HAP-1 (cell line): ENCODE measurements at regions not wholly inside any gene's neighbourhood (a gene's known extent, or its start where the extent isn't known, plus 50 kb on each side); places are given as distances from the start of the nearest gene placed in this dataset.
"Not testable (repeated sequence)": the region's sequence is repeated elsewhere in the genome, so short reads cannot be mapped to it uniquely, and the experiment has no call there.

ENCODE experiments used
- DNase-seq, 2 experiments: peaks; one replicate each; pipeline ENCODE4 v3.0.0-alpha.2; 2016 to 2020; ENCODE audit warnings: low spot score in 2 of 2
- H3K27me3 ChIP-seq: fragments of 250-450 bp; sonication (Bioruptor Pico); 2 replicates; pipeline ENCODE4 v1.5.1; 2020; ENCODE audit warnings: low read depth, mild to moderate bottlenecking, moderate library complexity
- H3K36me3 ChIP-seq: fragments of 250-450 bp; sonication (Bioruptor Pico); replicated peaks from 2 replicates; pipeline ENCODE4 v1.5.1; 2020; ENCODE audit warnings: mild to moderate bottlenecking
- H3K4me1 ChIP-seq: fragments of 250-450 bp; sonication (Bioruptor Pico); 2 replicates; pipeline ENCODE4 v1.5.1; 2020; ENCODE audit warnings: mild to moderate bottlenecking
- H3K4me3 ChIP-seq: fragments of 250-450 bp; sonication (Bioruptor Pico); 2 replicates; pipeline ENCODE4 v1.5.1; 2020; ENCODE audit warnings: mild to moderate bottlenecking, moderate library complexity
- H3K9me3 ChIP-seq: fragments of 250-450 bp; sonication (Bioruptor Pico); 2 replicates; pipeline ENCODE4 v1.5.1; 2020; ENCODE audit warnings: mild to moderate bottlenecking, moderate library complexity
- in situ Hi-C: fragments of 300-500 bp; cut with MboI; formaldehyde crosslinking; loops from 3 replicates; pipeline ENCODE4 v1.14.3; 2020; ENCODE audit warnings: low sequenced_read_pairs, inconsistent platforms, mixed read lengths

DNA sequence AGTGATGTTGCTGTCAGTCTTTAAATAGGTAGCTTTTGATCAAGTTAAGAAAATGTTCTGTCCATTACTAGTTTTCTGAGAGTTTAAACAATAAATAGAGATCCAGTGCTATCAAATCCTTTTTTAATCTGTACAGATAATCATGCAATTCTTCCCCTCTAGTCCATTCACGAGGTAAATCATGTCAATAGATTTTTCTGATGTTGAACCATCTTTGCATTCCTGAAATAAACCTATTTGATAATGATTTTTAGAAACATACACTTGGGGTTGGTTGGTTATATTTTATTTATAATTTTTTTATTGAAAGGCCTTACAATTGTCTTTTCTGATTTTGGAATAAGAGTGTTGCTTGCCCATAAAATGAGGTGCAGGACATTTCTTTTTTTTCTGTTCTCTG, 95.0 kb downstream of the FAM53A start:
- H3K27me3 ChIP-seq, result peaks cover 13% of the 10 kb centered on the region
- in situ Hi-C loops, result no loop called here
- no peak for DNase-seq

GRCh38 chr4:1588306-1588705, 95.8 kb downstream of the FAM53A start:
- no peak overlapping the region for H3K4me3 ChIP-seq
- no peaks in the 10 kb centered on the region for H3K4me1 ChIP-seq
- no peak for DNase-seq
- H3K9me3 ChIP-seq, result peaks cover 12% of the 10 kb centered on the region
- peaks cover 13% of the 10 kb centered on the region for H3K27me3 ChIP-seq
- in situ Hi-C loops, result no loop called here
- no peaks in the 10 kb centered on the region for H3K36me3 ChIP-seq

More for the DNA sequence above, 95.0 kb downstream of the FAM53A start:
- H3K4me1 ChIP-seq, result no peaks in the 10 kb centered on the region
- no peak overlapping the region for H3K4me3 ChIP-seq
- peaks cover 12% of the 10 kb centered on the region for H3K9me3 ChIP-seq
- no peaks in the 10 kb centered on the region for H3K36me3 ChIP-seq

DNA sequence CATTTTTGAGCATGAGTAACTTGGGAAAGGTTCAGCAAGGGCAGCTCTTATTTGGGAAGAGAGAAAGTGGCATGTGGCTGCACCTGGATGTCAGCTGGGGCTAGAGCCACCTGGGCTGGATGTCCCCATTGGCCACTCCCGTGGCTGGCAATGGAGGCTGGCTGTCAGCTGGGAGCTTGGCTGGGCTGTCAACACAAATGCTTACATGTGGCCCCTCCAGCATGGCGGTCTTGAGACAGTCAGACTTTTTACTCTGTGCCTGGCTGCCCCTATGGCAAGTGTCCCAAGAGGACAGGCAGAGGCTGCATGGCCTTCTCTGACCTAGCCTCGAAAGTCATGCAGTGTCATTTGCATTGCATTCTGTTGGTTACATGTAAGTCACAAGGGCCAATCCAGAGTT, 99.6 kb downstream of the FAM53A start:
- peaks cover 8% of the 10 kb centered on the region for H3K9me3 ChIP-seq
- peaks cover 13% of the 10 kb centered on the region for H3K27me3 ChIP-seq
- peaks cover 7% of the 10 kb centered on the region for H3K4me1 ChIP-seq
- no peak for DNase-seq
- in situ Hi-C loops, result no loop called here
- no peak overlapping the region for H3K4me3 ChIP-seq
- no peaks in the 10 kb centered on the region for H3K36me3 ChIP-seq

GRCh38 chr4:1583859-1584258, 100.3 kb downstream of the FAM53A start:
- H3K9me3 ChIP-seq, result 0 out of 2 replicates have a peak, but pooled peaks cover 2% of the 10 kb centered on the region
- in situ Hi-C loops, result no loop called here
- H3K27me3 ChIP-seq, result peaks cover 13% of the 10 kb centered on the region
- peaks cover 7% of the 10 kb centered on the region for H3K4me1 ChIP-seq
- no peak overlapping the region for H3K4me3 ChIP-seq
- no peaks in the 10 kb centered on the region for H3K36me3 ChIP-seq
- DNase-seq, result no peak

DNA sequence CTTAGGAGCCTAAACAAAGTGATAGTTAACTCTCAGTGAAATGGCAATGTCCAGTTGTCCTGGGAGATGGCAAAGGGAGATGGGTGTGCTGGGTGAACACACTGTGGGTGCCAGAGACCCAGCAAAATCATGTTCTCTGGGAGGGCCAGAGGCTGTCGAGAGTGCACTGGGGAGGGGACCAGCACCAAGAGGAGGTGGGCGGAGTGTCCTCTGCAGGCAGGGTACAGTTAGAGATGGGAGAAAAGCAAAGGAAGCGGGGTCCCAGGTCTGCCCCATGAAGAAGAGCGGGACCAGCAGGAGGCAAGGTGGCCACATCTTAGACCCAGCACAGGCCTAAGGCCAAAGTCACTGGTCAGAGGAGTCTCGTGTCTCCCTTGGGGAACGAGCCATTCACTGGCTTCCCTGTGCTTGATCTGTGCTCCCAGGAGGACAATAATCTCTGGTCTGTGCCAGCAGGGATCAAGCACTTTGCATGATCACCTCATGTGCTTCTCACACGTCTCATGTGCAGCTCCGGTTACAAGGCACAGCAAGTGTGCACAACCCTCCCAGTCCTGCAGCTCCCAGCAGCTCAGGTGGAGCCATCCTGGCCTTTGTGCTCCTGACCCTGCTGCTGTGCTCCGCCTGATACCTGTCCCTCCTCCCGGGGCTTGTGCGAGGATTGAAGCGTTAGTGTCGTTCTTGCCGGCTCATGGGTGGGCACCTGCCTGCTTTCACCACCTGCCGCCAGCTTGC, 100.9 kb downstream of the FAM53A start:
- in situ Hi-C loops, result no loop called here
- Histone ChIP-seq H3K36me3 (no peaks in the 10 kb centered on the region), H3K27me3 (peaks cover 13% of the 10 kb centered on the region), H3K4me3 (no peak overlapping the region), H3K4me1 (peaks cover 7% of the 10 kb centered on the region), H3K9me3 (no peaks in the 10 kb centered on the region)
- DNase-seq, result no peak

DNA sequence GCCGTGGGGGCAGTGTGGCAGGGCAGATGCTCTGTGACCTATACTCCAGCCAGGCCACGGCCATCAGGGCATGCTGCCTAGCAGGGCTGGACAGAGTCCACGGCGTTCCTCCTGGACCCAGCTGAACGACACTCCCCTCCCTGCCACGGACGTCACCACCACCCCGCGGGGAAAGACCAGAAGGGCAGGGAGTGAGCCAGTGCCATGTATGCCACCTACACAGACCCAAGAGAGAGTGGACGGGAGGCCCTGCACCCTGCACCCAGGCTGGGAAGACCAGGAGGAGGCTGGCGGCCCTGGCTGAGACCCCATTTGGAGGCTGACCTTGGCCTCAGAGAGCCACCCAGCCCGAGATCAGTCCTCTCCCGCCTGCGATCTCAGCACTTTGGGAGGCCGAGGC, 101.9 kb downstream of the FAM53A start:
- H3K36me3 ChIP-seq, result no peaks in the 10 kb centered on the region
- no peak overlapping the region for H3K4me3 ChIP-seq
- no peaks in the 10 kb centered on the region for H3K9me3 ChIP-seq
- peaks cover 5% of the 10 kb centered on the region; the same call in 1 of the 2 replicates for H3K27me3 ChIP-seq
- DNase-seq, result no peak
- in situ Hi-C loops, result no loop called here
- peaks cover 7% of the 10 kb centered on the region for H3K4me1 ChIP-seq

DNA sequence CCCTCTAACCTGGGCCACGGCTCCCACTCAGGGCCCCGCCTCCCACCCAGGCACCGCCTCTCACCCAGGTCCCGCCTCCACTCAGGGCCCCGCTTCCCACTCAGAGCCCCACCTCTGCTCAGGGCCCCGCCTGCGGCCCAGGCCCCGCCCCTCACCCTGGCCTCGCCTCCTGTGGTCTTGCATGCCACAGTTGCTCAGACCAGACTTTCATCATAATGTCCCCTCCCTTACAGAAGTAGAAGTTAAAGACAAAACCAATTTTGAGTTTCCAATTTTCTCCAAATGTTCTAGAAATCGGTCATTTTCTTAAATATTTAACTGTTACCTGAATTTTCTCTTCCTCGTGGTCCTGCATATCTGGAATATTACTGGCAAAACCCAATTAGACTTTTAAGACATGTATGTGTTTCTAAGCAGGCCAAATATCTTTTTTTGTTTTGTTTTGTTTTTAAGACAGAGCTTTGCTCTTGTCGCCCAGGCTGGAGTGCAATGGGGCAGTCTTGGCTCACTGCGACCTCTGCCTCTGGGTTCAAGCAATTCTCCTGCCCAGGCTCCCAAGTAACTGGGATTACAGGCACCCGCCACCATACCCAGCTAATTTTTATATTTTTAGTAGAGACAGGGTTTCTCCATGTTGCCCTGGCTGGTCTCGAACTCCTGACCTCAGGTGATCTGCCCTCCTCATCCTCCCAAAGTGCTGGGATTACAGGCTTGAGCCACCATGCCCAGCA, 102.8 kb downstream of the FAM53A start:
- H3K36me3 ChIP-seq, H3K27me3 ChIP-seq, H3K4me1 ChIP-seq, H3K9me3 ChIP-seq, in situ Hi-C loops, H3K4me3 ChIP-seq: not testable (repeated sequence)
- DNase-seq, result peak; percentile 42 to 95

DNA sequence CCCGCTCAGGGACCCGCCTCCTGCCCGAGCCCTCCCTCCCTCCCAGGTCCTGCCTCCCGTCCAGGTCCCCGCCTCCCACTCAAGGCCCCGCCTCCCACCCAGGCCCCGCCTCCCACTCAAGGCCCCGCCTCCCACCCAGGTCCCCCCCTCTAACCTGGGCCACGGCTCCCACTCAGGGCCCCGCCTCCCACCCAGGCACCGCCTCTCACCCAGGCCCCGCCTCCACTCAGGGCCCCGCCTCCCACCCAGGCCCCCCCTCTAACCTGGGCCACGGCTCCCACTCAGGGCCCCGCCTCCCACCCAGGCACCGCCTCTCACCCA, 103.5 kb downstream of the FAM53A start:
- in situ Hi-C loops, H3K4me3 ChIP-seq, H3K36me3 ChIP-seq, DNase-seq, H3K4me1 ChIP-seq, H3K9me3 ChIP-seq, H3K27me3 ChIP-seq: not testable (repeated sequence)

DNA sequence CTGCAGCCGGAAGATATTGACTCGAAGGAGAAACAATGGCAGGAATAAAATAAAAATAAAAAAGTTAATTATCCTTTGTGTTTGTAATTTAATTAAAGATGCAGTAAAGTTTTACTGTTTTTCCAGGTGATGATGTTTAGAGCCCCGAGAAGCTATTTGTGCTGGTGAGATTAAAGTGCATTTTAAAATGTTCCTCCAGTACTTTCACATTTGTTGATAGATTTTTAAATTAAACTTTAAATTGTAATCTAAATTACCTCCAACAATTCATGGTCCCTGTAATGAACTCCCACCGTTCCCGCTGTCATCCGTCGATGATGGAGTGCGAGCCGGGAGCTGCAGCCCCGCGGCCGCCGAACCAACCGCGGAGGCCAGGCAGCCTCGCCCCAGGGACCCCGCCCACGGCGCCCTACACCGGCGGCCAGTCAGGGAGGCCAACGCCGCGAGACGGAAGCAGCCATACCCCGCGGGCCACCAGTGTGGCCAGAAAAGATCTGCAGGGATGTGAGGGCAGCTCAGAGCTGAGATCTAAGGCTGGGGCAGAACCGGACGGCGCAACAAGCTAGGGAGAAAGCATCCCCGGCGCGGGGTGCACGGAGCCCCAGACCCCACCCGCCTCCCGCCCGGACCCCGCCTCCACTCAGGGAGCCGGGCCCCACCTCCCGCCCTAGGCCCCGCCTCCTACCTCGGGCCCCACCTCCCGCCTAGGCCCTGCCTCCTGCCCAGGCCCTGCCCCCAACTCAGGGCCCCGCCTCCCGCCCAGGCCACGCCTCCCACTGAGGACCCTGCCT, 104.0 kb downstream of the FAM53A start:
- H3K9me3 ChIP-seq, result no peaks in the 10 kb centered on the region
- in situ Hi-C loops, result no loop called here
- no peaks in the 10 kb centered on the region for H3K27me3 ChIP-seq
- H3K36me3 ChIP-seq, result no peaks in the 10 kb centered on the region
- DNase-seq, result peak; percentile 60 to 96
- peak overlapping the region; percentile 46 for H3K4me3 ChIP-seq
- peaks cover 7% of the 10 kb centered on the region for H3K4me1 ChIP-seq

DNA sequence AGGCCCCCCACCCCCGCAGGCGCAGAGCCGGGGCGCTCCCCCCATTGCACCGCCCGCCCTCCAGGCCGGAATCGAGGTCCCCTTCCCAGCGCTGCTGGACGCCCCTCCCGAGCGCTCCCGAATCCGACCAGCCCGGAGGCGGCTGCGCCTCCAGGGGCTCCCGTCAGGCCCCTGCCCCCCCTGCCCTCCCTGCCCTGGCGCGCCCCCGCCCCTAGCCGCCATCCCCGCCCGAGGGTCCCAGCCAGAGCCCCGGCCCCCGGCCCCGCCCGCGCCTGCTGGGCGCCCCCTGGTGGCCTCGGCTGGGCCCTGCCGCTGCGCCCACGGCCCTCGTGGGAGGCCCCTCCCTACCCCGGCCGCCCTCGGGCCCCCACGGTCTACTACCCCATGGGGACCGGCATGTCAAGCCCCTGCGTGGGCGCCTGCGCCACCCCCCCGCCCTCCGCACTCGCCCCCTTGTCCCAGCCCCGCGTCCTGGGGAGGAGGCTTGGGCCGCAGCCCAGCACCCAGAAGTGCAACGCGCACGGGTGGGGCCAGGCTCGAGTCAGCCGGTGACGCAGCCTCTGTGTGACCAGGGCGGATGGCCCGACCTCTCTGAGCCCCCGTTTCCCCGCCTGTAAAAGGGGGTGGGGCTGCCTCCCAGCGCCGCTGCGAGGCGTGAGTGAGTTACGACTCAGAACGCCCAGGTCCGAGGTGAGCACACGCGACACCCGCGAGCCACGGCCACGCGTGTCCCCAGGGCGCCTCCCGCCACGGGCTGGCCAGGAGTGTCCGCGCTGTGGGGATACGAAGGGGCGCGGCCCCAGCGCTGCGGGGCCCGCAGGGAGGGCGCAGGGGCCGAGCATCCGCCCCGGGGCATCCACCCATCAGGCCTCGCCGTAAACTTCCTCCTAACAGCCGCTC, 104.9 kb downstream of the FAM53A start:
- DNase-seq, result peak in 1 of 2 experiments; percentile 70
- Histone ChIP-seq H3K4me1 (peaks cover 7% of the 10 kb centered on the region), H3K9me3 (no peaks in the 10 kb centered on the region), H3K36me3 (no peaks in the 10 kb centered on the region), H3K27me3 (no peaks in the 10 kb centered on the region), H3K4me3 (peak overlapping the region; percentile 46)
- in situ Hi-C loops, result no loop called here

- no peak overlapping the region for H3K4me3 ChIP-seq
- peak in 1 of 2 experiments; percentile 37 for DNase-seq
- H3K36me3 ChIP-seq, result no peaks in the 10 kb centered on the region
- peaks cover 7% of the 10 kb centered on the region for H3K4me1 ChIP-seq
- in situ Hi-C loops, result no loop called here
- no peaks in the 10 kb centered on the region for H3K9me3 ChIP-seq
- no peaks in the 10 kb centered on the region for H3K27me3 ChIP-seq
Observed at GRCh38 chr4:1578251-1578773, 105.8 kb downstream of the FAM53A start.

DNA sequence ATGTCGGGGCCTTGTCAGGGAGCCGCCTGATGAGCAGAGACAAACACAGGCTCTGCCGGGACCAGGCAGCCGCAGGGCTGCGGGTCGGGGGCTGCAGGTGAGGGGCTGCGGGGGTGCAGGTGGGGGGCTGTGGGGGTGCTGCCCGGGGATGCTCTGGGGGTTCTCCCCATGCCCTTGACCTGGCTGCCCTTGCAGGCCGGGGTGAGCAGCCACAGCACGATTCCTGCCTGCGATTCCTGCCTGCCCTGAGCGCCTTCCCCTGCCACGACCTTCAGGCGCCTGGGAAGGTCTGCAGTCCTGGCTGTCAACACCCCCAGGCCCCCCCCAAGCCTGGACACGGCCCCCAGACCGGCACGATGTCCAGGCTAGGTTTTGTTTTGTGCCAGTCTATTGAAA, 106.3 kb downstream of the FAM53A start:
- Histone ChIP-seq H3K9me3 (no peaks in the 10 kb centered on the region), H3K36me3 (no peaks in the 10 kb centered on the region), H3K27me3 (no peaks in the 10 kb centered on the region), H3K4me1 (peaks cover 8% of the 10 kb centered on the region), H3K4me3 (no peak overlapping the region)
- in situ Hi-C loops, result no loop called here
- DNase-seq, result no peak
